GM18519 (cell line): ENCODE measurements at regions not wholly inside any gene's neighbourhood (a gene's known extent, or its start where the extent isn't known, plus 50 kb on each side); places are given as distances from the start of the nearest gene placed in this dataset.

Source experiments
- ATAC-seq: cut with Tn5 transposase; IDR thresholded peaks from one replicate; pipeline ENCODE4 v1.9.1; 2021; ENCODE audit warnings: mild to moderate bottlenecking, moderate library complexity; ENCODE audit not compliant: unreplicated experiment, low FRiP score

GRCh38 chr15:70433586-70434324 is 329.6 kb downstream of the UACA start:
- ATAC-seq, result no peak

GRCh38 chr15:70432924-70433495 is 330.3 kb downstream of the UACA start:
- ATAC-seq, result no peak

- no peak for ATAC-seq
Measured at GRCh38 chr15:70431854-70432253, 331.5 kb downstream of the UACA start.

- no peak for ATAC-seq
Measured at GRCh38 chr15:70430069-70430468, 332.4 kb upstream of the TLE3 start.

- no peak for ATAC-seq
Measured at GRCh38 chr15:70429056-70429722, 331.5 kb upstream of the TLE3 start.

GRCh38 chr15:70428211-70428822 is 330.6 kb upstream of the TLE3 start:
- ATAC-seq, result no peak

- no peak for ATAC-seq
Measured at GRCh38 chr15:70427167-70428120, 329.7 kb upstream of the TLE3 start.

GRCh38 chr15:70426096-70426821 is 328.5 kb upstream of the TLE3 start:
- no peak for ATAC-seq

GRCh38 chr15:70424937-70425411 is 327.3 kb upstream of the TLE3 start:
- no peak for ATAC-seq

- no peak for ATAC-seq
Measured at GRCh38 chr15:70423267-70423666, 325.6 kb upstream of the TLE3 start.

GRCh38 chr15:70422342-70422741 is 324.6 kb upstream of the TLE3 start:
- ATAC-seq, result no peak

- no peak for ATAC-seq
Measured at GRCh38 chr15:70420948-70421482, 323.3 kb upstream of the TLE3 start.

- no peak for ATAC-seq
Measured at GRCh38 chr15:70420086-70420947, 322.6 kb upstream of the TLE3 start.

GRCh38 chr15:70418943-70419342 is 321.2 kb upstream of the TLE3 start:
- ATAC-seq, result no peak

GRCh38 chr15:70417535-70417934 is 319.8 kb upstream of the TLE3 start:
- no peak for ATAC-seq

GRCh38 chr15:70416829-70417228 is 319.1 kb upstream of the TLE3 start:
- no peak for ATAC-seq

- ATAC-seq, result no peak
Measured at GRCh38 chr15:70415398-70415797, 317.7 kb upstream of the TLE3 start.

- no peak for ATAC-seq
Measured at GRCh38 chr15:70414626-70415025, 316.9 kb upstream of the TLE3 start.
